Endothelial cell of umbilical vein (primary cell): ENCODE measurements at regions not wholly inside any gene's neighbourhood (a gene's known extent, or its start where the extent isn't known, plus 50 kb on each side); places are given as distances from the start of the nearest gene placed in this dataset.
A peak's percentile ranks its signal among the peaks of the same experiment; 100 is the strongest.

Experiments used
- BruUV-seq: library from RNA; stranded (reverse); fragments of 400-500 nt; replicated peaks from 2 replicates; lab custom pipeline; 2021; lab: Mats Ljungman, UMichigan
- CTCF ChIA-PET: fragments of 300-600, 350-600 bp; sonication (Branson Sonifier 250); formaldehyde crosslinking; loops from one replicate; lab custom pipeline; 2021; ENCODE audit warnings: antibody characterized with exemption, inconsistent platforms; lab: Charles Lee
- POLR2A ChIA-PET: fragments of 300-600, 350-600 bp; sonication (Branson Sonifier 250); formaldehyde crosslinking; loops from one replicate; lab custom pipeline; 2021; ENCODE audit warnings: antibody characterized with exemption, inconsistent platforms; lab: Charles Lee
- DNase-seq: peaks from one replicate; pipeline ENCODE4 v3.0.0-alpha.2; 2011; ENCODE audit warnings: low read depth, low spot score
- FAIRE-seq: peaks from 2 replicates; lab custom pipeline; 2011; peaks lifted over from hg19 to GRCh38; lab: Jason Lieb, UNC
- H2AFZ ChIP-seq: 2 replicates; pipeline ENCODE4 v1.6.0; 2012; ENCODE audit warnings: low read depth, low read length, control low read depth, inconsistent platforms
- H3K27ac ChIP-seq: 2 replicates; pipeline ENCODE4 v1.5.1; 2011; ENCODE audit warnings: low read depth, mild to moderate bottlenecking, control low read depth, low read length, moderate library complexity; ENCODE audit not compliant: insufficient read depth
- H3K27me3 ChIP-seq, 2 experiments: 2 replicates each; pipeline versions ENCODE4 v1.6.0 to v1.6.1; 2011; ENCODE audit warnings: low read length in 2 of 2, mixed read lengths in 1 of 2; ENCODE audit not compliant: control insufficient read depth in 2 of 2, insufficient read depth in 2 of 2
- H3K36me3 ChIP-seq, 2 experiments: 2 replicates in 1 of 2; 3 replicates in 1 of 2; pipeline ENCODE4 v1.5.1; 2011; ENCODE audit warnings: low read length in 2 of 2, mild to moderate bottlenecking in 1 of 2, moderate library complexity in 1 of 2; ENCODE audit not compliant: control insufficient read depth in 2 of 2, insufficient read depth in 2 of 2; ENCODE audit errors: extremely low read depth in 1 of 2
- H3K4me1 ChIP-seq: 3 replicates; pipeline ENCODE4 v1.5.1; 2011; ENCODE audit warnings: mild to moderate bottlenecking, low read length; ENCODE audit not compliant: control insufficient read depth, insufficient read depth; ENCODE audit errors: extremely low read depth
- H3K4me2 ChIP-seq: 2 replicates; pipeline ENCODE4 v1.6.1; 2011; ENCODE audit warnings: low read length, control low read depth, mixed read lengths; ENCODE audit not compliant: insufficient read depth
- H3K4me3 ChIP-seq, 3 experiments: fragments of 200-600 bp in 1 of 3; sonication (generic), shearing (Covaris generic) in 1 of 3; replicated peaks in 1 of 3; 2 replicates each; pipeline ENCODE4 v1.5.1; 2011 to 2016; ENCODE audit warnings: control low read depth in 3 of 3, low read length in 3 of 3, mild to moderate bottlenecking in 2 of 3, inconsistent platforms in 1 of 3, low read depth in 1 of 3, moderate library complexity in 1 of 3; ENCODE audit not compliant: insufficient read depth in 1 of 3
- H3K79me2 ChIP-seq: 2 replicates; pipeline ENCODE4 v1.6.0; 2012; ENCODE audit warnings: low read length, inconsistent platforms; ENCODE audit not compliant: control insufficient read depth, insufficient read depth
- H3K9ac ChIP-seq: replicated peaks from 2 replicates; pipeline ENCODE3; 2011; ENCODE audit warnings: low read length, control low read depth; ENCODE audit not compliant: insufficient read depth; ENCODE audit errors: extremely low read depth
- H3K9me1 ChIP-seq: replicated peaks from 3 replicates; pipeline ENCODE4 v1.6.0; 2011; ENCODE audit warnings: mild to moderate bottlenecking, low read length; ENCODE audit not compliant: control insufficient read depth, insufficient read depth; ENCODE audit errors: extremely low read depth
- H3K9me3 ChIP-seq: replicated peaks from 2 replicates; pipeline ENCODE4 v1.5.1; 2012; ENCODE audit warnings: low read length, inconsistent platforms; ENCODE audit not compliant: control insufficient read depth, insufficient read depth
- H4K20me1 ChIP-seq: replicated peaks from 2 replicates; pipeline ENCODE3; 2011; ENCODE audit warnings: mild to moderate bottlenecking, low read length; ENCODE audit not compliant: control insufficient read depth, insufficient read depth; ENCODE audit errors: extremely low read depth
- EZH2 ChIP-seq: IDR thresholded peaks from 2 replicates; pipeline ENCODE4 v1.6.1; 2012; ENCODE audit warnings: borderline replicate concordance, low read depth, mild to moderate bottlenecking, moderate library complexity, low read length, inconsistent platforms; ENCODE audit not compliant: severe bottlenecking
- FOS ChIP-seq: IDR thresholded peaks from 2 replicates; pipeline ENCODE4 v1.6.1; 2011; ENCODE audit warnings: mild to moderate bottlenecking, low read length, moderate library complexity, borderline replicate concordance; ENCODE audit not compliant: insufficient read depth
- GATA2 ChIP-seq: IDR thresholded peaks from 2 replicates; pipeline ENCODE4 v1.7.0; 2011; ENCODE audit warnings: low read depth, mild to moderate bottlenecking, moderate library complexity, mixed read lengths, low read length; ENCODE audit not compliant: insufficient read length, insufficient read depth
- JUN ChIP-seq: IDR thresholded peaks from 2 replicates; pipeline ENCODE4 v1.6.1; 2011; ENCODE audit warnings: borderline replicate concordance, low read depth; ENCODE audit not compliant: insufficient read length, insufficient read depth
- MYC ChIP-seq: IDR thresholded peaks from one replicate; pipeline ENCODE4 v1.6.1; 2011; ENCODE audit warnings: mild to moderate bottlenecking, low read depth, low read length
- POLR2A ChIP-seq: IDR thresholded peaks from 2 replicates; pipeline ENCODE4 v1.6.1; 2012; ENCODE audit warnings: low read depth, mild to moderate bottlenecking, control low read depth, low read length
- POLR2AphosphoS5 ChIP-seq: IDR thresholded peaks from 2 replicates; pipeline ENCODE4 v1.6.1; 2012; ENCODE audit warnings: low read depth, mild to moderate bottlenecking, control low read depth, low read length, moderate library complexity; ENCODE audit not compliant: insufficient read depth
- dilution Hi-C: fragments of 300-500 bp; cut with MboI; formaldehyde crosslinking; loops from one replicate; pipeline ENCODE4 v1.15.0; 2019; ENCODE audit warnings: low sequenced_read_pairs; ENCODE audit not compliant: extremely low pct_ligation_motif_present
- intact Hi-C: fragments of 100-400 bp; cut with micrococcal nuclease; formaldehyde crosslinking; loops from one replicate; pipeline ENCODE4 v1.10.0; 2022
- TF ChIP-seq, protein P1 (sequence below), 2 donors: IDR thresholded peaks; 1 replicate in 1 of 2; 2 replicates in 1 of 2; pipeline ENCODE4 v1.5.1; 2011; ENCODE audit warnings: low read length in 2 of 2, mild to moderate bottlenecking in 2 of 2, moderate library complexity in 2 of 2, control low read depth in 1 of 2, inconsistent platforms in 1 of 2, low read depth in 1 of 2; ENCODE audit not compliant: insufficient read depth in 1 of 2; ENCODE audit errors: extremely low read depth in 1 of 2
- TF ChIP-seq, protein P2 (sequence below): IDR thresholded peaks from 2 replicates; pipeline ENCODE4 v1.6.1; 2011; ENCODE audit not compliant: insufficient read depth, insufficient read length

DNA sequence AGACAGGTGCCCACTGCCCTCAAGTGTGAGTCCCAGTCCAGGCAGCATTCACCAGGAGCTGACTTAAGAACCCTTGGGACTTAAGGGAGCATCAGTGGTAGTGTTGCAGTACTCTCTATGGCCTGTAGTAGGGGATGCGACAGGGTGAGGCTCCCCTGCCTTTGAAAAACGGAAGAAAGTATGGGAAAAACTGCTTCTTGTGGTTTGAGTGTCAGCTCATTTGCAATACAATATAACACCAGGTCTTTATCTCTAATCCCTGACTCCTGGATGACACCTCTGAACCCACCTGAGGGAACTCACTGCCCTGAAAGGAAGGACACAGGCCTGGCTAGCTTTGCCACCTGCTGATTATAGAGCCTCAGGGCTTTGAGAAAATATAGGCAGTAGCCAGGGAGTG, 176.0 kb downstream of the SMARCA1 start:
- no peak overlapping the region for H3K27ac ChIP-seq
- ChIA-PET POLR2A (no interaction called here), CTCF (no interaction called here)
- DNase-seq (no peak), FAIRE-seq (no peak)
- H3K4me1 ChIP-seq = no peaks in the 10 kb centered on the region
- TF ChIP-seq, protein P1, sequence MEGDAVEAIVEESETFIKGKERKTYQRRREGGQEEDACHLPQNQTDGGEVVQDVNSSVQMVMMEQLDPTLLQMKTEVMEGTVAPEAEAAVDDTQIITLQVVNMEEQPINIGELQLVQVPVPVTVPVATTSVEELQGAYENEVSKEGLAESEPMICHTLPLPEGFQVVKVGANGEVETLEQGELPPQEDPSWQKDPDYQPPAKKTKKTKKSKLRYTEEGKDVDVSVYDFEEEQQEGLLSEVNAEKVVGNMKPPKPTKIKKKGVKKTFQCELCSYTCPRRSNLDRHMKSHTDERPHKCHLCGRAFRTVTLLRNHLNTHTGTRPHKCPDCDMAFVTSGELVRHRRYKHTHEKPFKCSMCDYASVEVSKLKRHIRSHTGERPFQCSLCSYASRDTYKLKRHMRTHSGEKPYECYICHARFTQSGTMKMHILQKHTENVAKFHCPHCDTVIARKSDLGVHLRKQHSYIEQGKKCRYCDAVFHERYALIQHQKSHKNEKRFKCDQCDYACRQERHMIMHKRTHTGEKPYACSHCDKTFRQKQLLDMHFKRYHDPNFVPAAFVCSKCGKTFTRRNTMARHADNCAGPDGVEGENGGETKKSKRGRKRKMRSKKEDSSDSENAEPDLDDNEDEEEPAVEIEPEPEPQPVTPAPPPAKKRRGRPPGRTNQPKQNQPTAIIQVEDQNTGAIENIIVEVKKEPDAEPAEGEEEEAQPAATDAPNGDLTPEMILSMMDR (IDR thresholded peaks at IDR 0.05; ENCODE audit: extremely low read depth in 1 of 2, insufficient read depth in 1 of 2, low read depth in 1 of 2, low read length in 2 of 2) = peak in 1 of 2 donors; percentile 12
- no peak for TF ChIP-seq POLR2A
- H3K4me2 ChIP-seq = no peak overlapping the region
- H4K20me1 ChIP-seq = no peaks in the 10 kb centered on the region
- no TSS peak for BruUV-seq
- no peaks in the 10 kb centered on the region for H3K9me3 ChIP-seq
- no peaks in the 10 kb centered on the region for H3K9me1 ChIP-seq
- H3K36me3 ChIP-seq = no peaks in the 10 kb centered on the region
- no peak overlapping the region for H3K4me3 ChIP-seq
- dilution Hi-C loops (no loop called here), intact Hi-C loops (no loop called here)
- H3K9ac ChIP-seq = no peak overlapping the region
- no peaks in the 10 kb centered on the region for H3K27me3 ChIP-seq
- no peak overlapping the region for H2AFZ ChIP-seq
- H3K79me2 ChIP-seq = no peaks in the 10 kb centered on the region

DNA sequence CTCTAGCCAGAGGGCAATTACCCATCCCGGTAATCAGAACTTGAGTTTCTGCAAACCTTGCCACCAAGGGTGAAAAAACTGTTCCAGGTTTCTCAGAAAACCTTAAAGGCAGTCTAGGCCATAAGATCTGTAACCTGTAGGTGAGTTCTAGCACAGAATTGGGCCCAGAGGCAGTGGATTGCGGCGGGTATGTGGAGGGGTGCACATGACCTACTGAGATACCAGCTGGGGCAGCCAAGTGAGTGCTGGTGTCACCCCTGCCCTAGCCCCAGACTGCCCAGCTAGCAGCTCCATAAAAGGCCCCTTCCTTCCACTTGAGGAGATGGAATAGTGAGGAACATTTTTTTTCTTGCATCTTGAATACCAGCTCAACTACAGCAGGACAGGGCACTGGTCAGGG, 176.7 kb downstream of the SMARCA1 start:
- H3K27me3 ChIP-seq = no peaks in the 10 kb centered on the region
- no peaks in the 10 kb centered on the region for H3K9me3 ChIP-seq
- H3K36me3 ChIP-seq = no peaks in the 10 kb centered on the region
- no peak overlapping the region for H3K9ac ChIP-seq
- TF ChIP-seq JUN (no peak), POLR2AphosphoS5 (no peak), EZH2 (no peak), FOS (no peak), POLR2A (no peak), GATA2 (no peak), MYC (no peak)
- TF ChIP-seq, protein P2, sequence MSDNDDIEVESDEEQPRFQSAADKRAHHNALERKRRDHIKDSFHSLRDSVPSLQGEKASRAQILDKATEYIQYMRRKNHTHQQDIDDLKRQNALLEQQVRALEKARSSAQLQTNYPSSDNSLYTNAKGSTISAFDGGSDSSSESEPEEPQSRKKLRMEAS = no peak
- TF ChIP-seq, protein P1 (IDR thresholded peaks at IDR 0.05; ENCODE audit: extremely low read depth in 1 of 2, insufficient read depth in 1 of 2, low read depth in 1 of 2, low read length in 2 of 2) = no peak
- H3K27ac ChIP-seq = no peak overlapping the region
- no peaks in the 10 kb centered on the region for H4K20me1 ChIP-seq
- no peak overlapping the region for H3K4me3 ChIP-seq
- no peaks in the 10 kb centered on the region for H3K79me2 ChIP-seq
- intact Hi-C loops = no loop called here
- H3K9me1 ChIP-seq = no peaks in the 10 kb centered on the region
- ChIA-PET CTCF (no interaction called here), POLR2A (no interaction called here)
- H3K4me2 ChIP-seq = no peak overlapping the region
- FAIRE-seq = no peak
- dilution Hi-C loops = no loop called here
- no peaks in the 10 kb centered on the region for H3K4me1 ChIP-seq
- BruUV-seq = no TSS peak
- H2AFZ ChIP-seq = no peak overlapping the region
- no peak for DNase-seq
